C4-2B (cell line): ENCODE measurements at regions not wholly inside any gene's neighbourhood (a gene's known extent, or its start where the extent isn't known, plus 50 kb on each side); places are given as distances from the start of the nearest gene placed in this dataset.

ENCODE experiments used
- H3K27ac ChIP-seq: fragments of 450-650 bp; 2 replicates; pipeline ENCODE4 v1.5.1; 2017
- ZFX ChIP-seq: fragments of 450-650 bp; IDR thresholded peaks from 2 replicates; pipeline ENCODE4 v1.6.1; 2017
- TF ChIP-seq, protein P1 (sequence below): fragments of 450-650 bp; conservative IDR thresholded peaks from 2 replicates; pipeline ENCODE4 v1.5.1; 2017; ENCODE audit warnings: mild to moderate bottlenecking

GRCh38 chr4:126821152-126821551 lies 811.6 kb upstream of the INTU start:
- H3K27ac ChIP-seq, result no peak overlapping the region
- TF ChIP-seq, protein P1, sequence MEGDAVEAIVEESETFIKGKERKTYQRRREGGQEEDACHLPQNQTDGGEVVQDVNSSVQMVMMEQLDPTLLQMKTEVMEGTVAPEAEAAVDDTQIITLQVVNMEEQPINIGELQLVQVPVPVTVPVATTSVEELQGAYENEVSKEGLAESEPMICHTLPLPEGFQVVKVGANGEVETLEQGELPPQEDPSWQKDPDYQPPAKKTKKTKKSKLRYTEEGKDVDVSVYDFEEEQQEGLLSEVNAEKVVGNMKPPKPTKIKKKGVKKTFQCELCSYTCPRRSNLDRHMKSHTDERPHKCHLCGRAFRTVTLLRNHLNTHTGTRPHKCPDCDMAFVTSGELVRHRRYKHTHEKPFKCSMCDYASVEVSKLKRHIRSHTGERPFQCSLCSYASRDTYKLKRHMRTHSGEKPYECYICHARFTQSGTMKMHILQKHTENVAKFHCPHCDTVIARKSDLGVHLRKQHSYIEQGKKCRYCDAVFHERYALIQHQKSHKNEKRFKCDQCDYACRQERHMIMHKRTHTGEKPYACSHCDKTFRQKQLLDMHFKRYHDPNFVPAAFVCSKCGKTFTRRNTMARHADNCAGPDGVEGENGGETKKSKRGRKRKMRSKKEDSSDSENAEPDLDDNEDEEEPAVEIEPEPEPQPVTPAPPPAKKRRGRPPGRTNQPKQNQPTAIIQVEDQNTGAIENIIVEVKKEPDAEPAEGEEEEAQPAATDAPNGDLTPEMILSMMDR, result no peak
- TF ChIP-seq ZFX, result no peak

GRCh38 chr4:126825083-126825482 lies 807.7 kb upstream of the INTU start:
- H3K27ac ChIP-seq, result no peak overlapping the region
- no peak for TF ChIP-seq ZFX
- TF ChIP-seq, protein P1, result no peak

- TF ChIP-seq ZFX, result no peak
- TF ChIP-seq, protein P1, result no peak
- H3K27ac ChIP-seq, result no peak overlapping the region
Measured at GRCh38 chr4:126827669-126828068, 805.1 kb upstream of the INTU start.

DNA sequence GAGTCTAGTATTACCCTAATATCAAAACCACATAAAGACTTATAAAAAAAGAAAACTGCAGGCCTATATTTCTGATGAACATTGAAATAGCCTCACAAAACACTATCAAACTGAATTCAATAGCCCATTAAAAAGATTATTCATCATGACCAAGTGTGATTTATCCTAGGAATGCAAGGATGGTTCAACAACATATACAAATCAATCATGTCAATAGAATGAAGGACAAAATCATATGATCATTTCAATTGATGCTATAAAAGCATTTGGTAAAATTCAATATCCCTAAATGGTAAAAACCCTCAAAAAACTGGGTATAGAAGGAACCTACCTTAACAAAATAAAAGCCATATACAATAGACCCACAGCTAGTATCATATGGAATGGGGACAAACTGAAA lies 797.9 kb upstream of the INTU start:
- H3K27ac ChIP-seq, result no peak overlapping the region
- no peak for TF ChIP-seq ZFX
- TF ChIP-seq, protein P1, result no peak

- no peak overlapping the region for H3K27ac ChIP-seq
- TF ChIP-seq ZFX, result no peak
- TF ChIP-seq, protein P1, result no peak
Measured at GRCh38 chr4:126838941-126839679, 793.6 kb upstream of the INTU start.

DNA sequence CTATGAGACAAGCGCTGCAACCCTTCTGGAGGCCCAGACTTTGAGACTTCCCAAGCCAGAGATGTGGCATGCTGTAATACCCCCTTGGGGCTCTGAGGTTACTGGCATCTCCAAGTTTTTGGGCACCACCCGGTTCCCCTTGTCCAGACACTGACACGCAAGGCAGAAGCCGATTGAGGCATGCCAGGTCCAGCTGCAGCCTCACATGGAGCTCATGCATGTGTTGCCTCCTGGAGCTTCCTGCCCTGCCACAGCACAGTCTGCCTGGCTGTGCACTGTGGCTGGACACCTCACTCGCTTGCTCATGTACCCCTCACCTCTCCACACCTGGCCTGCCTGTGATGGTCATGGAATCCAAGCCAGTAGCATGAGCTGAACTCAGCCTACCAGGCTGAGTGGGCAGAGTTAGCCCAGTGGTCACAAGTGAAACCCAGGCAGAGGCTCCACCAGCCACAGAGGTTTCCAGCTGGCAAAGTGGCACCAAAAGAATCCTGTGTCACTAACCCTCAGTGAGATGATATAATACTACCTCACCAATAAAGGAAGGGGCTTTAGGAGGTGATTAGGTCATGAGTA lies 789.2 kb upstream of the INTU start:
- no peak overlapping the region for H3K27ac ChIP-seq
- TF ChIP-seq, protein P1, result no peak
- TF ChIP-seq ZFX, result no peak

DNA sequence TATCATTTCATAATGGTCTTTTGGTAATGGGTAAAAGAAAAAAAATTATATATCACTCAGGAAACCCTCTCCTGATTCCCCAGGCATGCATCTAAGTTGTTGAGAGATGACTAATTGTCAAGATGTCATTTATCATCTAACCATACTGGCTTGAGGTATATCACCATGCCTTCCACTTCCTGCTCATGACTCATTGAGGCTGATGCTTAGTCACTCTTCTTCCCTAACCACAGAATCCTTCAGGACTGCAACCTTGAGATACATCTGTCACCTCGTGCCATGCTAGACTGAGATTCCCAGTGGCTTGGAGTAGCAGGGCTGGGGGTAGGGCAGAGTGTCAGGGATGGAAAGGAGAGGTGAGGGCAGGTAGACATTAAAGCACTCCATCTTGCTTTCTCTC lies 782.5 kb upstream of the INTU start:
- TF ChIP-seq ZFX, result no peak
- TF ChIP-seq, protein P1, result no peak
- H3K27ac ChIP-seq, result no peak overlapping the region
